A673 (cell line): ENCODE measurements at regions not wholly inside any gene's neighbourhood (a gene's known extent, or its start where the extent isn't known, plus 50 kb on each side); places are given as distances from the start of the nearest gene placed in this dataset.

Source experiments
- CTCF ChIP-seq: fragments of 300-800, 200-600 bp; sonication (generic); conservative IDR thresholded peaks from 2 replicates; pipeline ENCODE4 v1.5.1; 2017; ENCODE audit warnings: low read depth, mild to moderate bottlenecking, antibody characterized with exemption, low read length, moderate library complexity, mixed read lengths
- EZH2 ChIP-seq: fragments of 200-600 bp; sonication (generic); IDR thresholded peaks from 2 replicates; pipeline ENCODE4 v1.6.1; 2017; ENCODE audit warnings: borderline replicate concordance, low read depth, mild to moderate bottlenecking, mixed read lengths, antibody characterized with exemption, low read length; ENCODE audit not compliant: poor library complexity, severe bottlenecking

GRCh38 chr4:23324021-23324690 is 565.7 kb downstream of the PPARGC1A start:
- TF ChIP-seq CTCF (no peak), EZH2 (no peak)
